GM18861 (cell line): ENCODE measurements at regions not wholly inside any gene's neighbourhood (a gene's known extent, or its start where the extent isn't known, plus 50 kb on each side); places are given as distances from the start of the nearest gene placed in this dataset.

Experiments used
- ATAC-seq: cut with Tn5 transposase; IDR thresholded peaks from one replicate; pipeline ENCODE4 v1.9.1; 2021; ENCODE audit not compliant: unreplicated experiment

DNA sequence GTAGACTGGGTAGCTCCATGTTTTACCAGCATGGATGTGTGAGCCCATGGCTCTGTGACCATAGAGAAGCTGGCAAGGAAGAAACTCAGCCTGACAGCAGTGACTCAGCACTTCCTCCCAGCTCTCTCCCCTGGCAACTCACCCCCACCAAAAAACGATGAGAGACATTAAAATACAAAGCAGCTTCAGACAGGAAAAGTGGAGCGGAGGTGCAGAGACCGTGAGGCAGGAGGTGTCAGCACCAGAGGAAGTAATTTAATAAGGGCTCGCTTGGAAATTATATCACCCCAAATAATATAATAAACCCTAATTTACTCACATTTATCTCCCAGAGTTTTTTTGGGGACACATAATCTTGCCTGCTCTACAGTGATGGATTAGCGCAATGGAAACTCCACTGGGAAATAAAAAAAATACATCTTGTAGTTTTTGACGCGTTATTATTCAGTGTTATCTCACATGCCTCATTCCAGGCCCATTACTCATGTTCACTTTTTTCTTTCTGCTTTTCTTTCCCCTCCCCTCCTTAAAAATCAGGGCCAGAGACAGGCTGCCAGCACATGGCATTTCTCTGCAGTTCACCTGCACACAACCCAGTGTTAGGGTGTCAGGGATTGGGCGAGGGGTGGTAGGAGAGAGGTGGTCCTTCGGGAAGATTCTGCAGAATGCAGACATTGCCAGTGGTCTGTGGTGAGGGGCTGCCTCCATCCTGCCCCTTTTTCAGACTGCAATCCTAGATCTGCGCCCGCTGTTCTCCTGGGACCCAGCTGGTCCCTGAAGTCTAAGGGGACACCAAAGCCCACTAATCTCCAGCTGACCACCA is 170.8 kb downstream of the BUD13 start:
- ATAC-seq, result no peak

DNA sequence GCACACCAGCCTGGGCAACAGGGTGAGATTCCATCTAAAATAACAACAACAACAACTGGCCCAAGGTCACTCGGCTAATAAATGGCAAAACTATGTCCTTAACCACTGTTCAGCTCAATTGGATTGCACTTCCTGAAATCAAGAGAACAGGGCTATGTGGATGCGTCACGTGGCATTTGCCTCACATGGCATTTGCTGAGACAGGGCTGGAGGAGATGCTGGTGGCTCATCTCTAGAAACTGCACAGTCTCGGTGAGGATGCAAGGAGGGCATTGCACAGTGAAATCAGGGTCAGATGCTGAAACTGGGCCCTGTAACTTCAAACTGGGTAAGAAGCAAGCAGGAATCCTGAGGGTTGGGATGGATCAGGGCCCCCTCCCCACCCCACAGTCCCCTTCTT is 171.9 kb downstream of the BUD13 start:
- ATAC-seq, result no peak

DNA sequence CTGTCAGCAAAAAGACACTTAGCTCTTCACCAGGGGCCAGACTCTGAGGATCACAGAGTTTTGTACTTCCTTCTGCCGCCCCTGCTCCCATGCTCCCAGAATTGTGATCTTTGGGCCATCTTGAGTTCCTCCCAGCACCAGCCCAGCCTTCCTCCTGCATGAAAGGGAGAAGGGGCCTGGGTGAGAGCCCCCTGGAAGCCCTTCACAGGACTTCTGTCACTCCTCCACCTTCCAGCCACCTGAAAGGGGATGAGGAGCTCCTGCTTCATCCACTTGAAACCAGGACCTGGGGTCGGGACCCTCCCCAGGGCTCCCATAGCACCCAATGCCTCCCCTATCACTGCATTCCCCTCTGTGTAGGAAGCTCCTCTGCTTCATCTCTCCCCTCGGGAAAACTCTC is 174.2 kb downstream of the BUD13 start:
- ATAC-seq, result no peak

DNA sequence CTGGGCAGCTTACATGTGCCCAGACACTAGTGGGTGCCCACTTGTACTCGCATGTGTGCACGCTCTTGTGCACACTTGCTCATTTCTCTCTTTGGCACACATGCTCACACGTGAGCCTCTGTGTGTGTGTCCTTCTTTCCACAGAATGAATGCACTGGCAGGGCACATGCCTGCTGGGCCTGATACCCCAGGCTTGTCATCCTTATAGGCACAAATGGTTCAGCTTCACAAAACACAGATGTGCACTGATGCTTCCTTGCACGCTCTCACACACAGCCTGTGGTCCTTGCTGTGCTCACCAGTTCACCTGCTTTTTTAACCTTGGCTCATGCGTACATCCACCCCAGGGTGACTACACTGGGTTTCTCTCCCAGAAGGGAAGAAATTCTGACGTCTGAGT is 174.8 kb downstream of the BUD13 start:
- no peak for ATAC-seq

DNA sequence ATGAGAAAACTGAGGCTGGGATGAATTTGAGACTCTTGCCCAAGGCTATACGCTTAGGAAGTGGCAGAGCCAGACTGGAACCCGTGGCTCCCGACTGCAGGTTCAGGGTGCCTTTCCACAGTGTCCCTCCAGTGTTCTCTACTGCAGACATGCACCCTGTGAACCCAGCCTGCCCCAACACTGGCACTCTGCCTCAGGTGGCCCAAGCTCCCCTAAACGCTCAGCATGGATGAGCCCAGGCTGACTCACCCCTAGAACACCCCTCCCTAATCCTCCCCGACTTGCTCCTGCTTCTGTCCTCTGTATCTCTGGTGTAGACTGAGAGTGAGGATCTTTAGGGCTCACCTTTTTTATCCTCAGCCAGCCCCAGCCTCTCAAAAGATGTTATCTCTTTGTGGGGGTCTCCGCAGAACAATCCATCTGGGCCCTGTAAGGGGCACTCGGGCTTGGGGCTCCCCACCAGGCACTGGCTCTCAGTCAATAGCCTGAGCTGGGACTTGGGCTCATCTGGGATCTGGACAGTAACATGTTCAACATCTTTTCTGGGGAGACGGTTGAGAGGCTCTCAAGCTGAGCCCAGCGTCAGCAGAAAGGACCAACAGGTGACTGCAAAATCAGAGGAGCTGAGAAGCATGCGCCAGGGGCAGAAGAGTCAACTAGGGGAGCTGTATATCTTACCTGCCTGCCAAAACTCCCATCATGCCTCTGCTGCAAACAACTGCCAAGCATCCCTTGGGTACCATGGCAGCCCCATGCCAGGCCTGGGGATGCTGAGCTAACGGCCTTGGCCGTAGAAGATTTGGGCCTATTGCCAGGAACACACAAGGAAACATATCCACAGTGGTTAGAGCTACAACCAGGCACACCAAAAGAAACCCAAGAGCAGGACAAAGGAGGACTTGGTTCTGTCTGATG is 176.2 kb downstream of the BUD13 start:
- ATAC-seq, result no peak

DNA sequence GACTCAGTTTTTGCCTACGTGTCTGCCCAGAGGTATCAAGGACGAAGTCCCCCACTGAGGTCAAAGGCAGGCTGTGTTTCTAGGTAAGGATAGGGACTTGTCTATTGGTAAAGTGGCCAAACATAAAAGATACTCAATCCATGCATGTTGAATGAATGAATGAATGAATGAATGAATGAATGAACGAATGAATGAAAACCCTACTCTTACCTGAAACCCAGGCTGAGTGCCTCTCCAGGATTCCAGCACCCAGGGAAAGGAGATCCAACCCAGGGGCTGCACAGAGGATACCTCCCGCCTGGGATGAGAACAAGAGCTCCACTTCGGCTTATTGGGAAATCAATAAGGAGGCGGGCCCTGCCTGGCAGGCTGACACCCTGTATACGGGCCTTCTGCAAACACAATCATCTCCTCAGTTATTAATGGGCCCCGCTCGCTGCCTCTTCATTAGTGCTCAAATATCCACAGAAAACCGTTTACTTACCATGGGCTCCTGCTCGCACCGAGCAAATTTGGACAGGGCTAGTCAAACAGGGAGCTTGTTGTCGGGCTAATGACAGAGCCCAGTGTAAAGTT is 177.4 kb downstream of the BUD13 start:
- ATAC-seq, result no peak

DNA sequence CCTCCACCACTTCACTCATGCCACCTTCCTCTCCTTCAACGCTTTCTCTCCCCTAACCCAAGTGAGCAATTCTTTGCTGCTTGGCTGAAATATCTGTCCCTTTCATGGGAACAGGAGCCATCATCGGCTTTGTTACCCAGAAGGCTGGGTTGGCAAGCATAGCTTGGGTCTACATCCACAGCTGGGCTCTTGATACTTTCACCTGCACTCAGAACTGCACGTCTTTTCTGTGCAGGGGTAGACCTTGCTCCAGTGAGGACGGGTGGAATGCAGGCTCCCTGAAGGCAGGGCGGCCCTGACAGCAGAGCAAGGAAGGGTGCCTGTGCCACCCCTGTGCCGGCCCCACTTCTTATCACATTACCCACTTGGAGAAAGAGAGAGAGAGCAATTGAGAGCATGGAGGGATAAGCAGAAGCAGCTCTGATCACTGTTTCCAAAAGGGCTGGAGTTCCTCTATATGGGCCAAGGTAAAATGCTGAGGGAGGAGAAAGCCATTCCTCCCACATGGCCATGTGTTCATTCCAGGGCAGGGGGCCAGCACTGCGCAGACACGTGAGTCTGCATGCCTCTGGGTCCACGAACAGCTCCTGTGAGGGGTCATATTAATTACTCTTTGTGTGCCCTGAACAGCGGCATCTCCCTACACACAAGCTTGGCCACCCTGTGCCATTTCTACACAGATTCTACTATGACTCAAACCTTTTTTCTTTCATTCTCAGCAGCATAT is 181.8 kb downstream of the BUD13 start:
- ATAC-seq, result no peak

DNA sequence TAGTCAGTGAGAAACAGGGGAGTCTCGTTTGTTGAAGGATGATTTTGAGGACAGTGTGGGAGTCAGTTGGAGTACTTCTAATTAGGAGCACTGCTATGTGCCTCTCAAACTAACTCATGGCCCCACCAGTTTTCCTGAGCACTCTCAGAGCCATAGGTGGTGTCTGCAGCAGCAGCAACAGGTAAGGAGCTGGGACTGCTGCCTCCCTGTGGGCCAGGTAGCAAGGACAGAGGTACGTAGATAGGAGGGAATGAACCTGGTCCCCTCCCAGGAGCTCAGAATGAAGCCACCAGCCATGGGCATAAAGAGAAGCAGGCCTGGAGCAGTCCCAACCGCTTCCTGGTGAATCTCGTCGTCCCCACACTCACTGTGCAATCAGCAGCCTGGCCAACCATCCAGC is 183.4 kb downstream of the BUD13 start:
- no peak for ATAC-seq

DNA sequence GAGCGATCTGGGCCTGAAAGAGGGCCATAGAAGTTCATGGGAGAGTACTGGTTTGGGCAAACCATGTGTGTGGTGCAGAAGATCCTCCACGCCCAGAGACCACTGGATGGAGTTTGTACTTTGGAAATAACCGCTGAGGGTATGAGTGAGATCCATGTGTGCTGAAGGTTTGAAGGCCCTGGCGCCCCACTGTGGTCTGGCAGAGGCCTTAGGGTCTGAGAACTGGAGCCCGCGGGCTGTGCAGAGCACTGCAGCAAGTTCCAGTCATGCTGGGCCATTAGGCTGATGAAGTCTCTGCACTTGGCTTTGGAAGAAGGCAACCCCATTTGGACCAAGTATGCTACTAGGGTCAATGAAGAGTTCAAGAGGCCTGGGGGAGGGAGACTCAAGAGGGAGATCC is 186.4 kb downstream of the BUD13 start:
- no peak for ATAC-seq

DNA sequence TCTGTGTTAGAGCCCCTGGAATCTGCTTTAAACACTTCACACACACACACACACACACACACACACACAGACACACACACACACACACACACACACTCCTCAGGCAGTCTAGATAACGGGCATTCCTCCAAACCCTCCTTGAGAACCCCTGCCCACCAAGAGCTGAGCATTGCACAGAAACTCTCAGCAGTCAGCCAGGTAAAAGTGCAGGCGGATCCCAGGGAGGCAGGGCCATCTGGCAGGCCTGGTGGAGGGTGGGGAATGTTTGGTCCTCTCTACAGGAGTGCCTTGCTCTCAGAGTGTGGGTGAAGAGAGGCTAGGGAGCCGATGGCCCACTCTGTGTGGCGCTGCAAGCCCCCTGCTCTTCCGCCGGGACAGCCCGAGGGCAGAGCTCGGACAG is 190.2 kb downstream of the BUD13 start:
- ATAC-seq, result no peak

DNA sequence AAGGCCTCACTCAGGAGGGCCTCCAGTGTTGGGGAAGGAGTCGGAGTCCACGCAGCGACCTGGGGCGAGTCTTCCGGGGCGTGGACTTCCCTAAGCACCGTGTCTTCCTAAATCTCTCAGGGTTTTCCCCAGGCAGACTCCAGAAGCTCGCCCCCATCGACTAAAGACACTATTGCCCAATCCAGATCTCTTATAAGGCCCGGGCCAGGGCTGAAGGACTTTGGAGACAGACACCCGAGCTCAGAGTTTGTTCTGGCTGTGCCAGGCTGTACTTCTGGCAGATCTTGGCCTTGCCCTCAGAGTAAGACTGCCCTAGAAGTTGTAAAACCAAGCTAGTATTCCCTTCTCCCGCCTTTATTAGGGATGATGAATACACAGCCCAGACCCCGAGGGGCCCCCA is 191.4 kb downstream of the BUD13 start:
- no peak for ATAC-seq

DNA sequence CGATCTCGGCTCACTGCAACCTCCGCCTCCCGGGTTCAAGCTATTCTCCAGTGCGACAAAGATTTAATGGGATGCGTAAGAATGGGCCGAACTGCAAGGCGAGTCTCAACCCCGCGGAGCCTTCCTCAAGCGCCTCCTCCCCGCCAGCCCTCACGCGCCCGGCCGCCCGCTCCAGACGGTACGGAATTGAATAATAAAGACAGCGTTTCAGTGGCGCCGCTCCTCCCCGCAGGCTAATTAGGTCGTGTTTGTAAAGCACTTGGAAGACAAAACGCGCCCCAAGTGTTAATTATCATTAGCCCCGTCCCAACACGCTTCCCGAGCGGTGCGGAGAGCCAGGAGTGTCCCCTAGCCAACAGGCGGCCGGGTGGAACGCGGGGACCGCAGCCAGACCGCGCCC is 192.0 kb downstream of the BUD13 start:
- ATAC-seq, result no peak

DNA sequence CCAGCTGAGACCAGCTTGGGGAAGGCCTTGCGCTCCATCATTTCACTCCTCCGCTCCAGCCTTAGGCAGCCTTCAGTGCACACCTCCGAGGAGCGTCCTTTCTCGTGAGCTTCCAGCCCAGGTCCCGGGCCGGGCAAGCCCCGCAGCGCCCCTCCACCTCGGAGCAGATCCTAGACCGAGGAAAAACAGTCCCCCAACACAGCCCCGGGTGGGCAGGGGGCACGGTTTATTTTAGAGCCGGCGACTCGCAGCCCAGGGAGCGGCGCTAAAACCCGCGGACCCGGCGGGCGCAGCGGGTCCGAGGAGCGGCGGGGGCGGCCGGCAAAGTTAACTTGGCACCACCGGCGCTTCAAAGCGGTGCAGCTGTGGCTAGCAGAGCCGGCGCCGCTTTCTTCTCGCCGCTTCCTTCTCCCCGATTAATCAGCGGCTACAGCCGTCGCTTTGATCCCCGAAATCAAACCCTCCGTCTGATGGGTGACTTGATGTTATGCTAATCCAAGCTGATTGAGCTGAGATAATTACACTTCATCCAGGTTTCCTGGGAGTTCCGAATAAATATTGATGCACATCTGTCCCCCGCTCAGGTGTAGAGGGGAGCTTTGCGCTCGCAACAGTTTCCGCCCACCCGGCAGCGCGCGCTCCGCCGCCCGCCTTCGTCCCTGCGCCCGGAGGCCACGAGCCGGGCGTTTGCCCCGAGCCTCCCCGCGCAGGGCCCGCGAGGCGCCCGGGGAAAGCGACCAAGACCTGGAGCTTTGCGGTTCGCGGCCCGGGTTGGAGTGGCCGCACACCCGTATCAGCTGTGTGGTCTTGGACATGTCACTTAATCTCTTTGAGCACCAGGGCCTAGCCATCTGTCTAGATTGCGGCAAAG is 192.7 kb downstream of the BUD13 start:
- no peak for ATAC-seq

DNA sequence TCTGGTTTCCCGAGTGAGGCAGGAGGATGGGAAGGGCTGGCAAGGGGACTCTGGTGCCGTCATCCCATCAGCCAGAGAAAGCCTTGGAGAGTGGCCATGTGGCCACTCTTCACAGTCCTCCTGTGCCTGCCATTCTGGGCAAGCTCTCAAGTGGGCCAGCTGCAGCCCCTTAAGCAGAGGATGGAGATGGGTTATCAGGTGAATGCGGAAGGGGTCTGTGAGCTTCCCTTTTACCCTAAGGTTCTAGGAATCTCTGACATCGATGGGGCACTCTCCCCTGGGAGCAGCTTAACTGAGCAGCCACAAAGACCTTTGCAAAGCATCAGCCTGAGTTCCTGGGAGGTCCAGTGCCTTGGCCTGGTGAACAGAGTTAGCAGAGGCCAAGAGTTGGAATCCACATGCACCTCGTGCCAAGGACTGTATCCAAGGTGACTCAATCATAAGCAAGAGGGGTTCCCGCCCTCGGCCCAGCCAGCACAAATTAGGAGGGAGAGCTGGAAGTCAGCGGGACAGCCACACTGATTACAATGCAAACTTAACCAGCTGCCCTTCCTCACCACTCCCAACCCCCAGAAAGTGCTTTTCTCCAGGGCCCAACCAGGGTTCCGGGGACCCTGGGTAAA is 193.6 kb downstream of the BUD13 start:
- no peak for ATAC-seq

DNA sequence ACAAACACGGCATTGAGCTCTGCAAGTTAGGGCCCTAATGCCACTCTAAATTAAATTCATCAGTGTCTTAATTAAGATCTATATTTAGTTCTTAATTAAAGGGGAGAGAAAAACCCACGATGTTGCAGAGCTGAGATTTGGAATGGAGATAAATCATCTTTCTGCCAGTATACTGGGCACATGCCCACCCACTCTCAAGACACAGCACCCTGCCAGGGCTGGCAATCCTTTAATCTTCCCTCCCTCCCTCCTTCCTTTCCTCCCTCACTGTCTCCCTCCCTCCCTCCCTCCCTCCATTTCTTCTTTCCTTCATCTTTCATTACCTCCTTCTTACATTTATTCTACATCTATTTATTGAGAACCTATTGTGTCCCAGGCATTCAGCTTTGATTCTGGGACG is 194.8 kb downstream of the BUD13 start:
- ATAC-seq, result no peak

DNA sequence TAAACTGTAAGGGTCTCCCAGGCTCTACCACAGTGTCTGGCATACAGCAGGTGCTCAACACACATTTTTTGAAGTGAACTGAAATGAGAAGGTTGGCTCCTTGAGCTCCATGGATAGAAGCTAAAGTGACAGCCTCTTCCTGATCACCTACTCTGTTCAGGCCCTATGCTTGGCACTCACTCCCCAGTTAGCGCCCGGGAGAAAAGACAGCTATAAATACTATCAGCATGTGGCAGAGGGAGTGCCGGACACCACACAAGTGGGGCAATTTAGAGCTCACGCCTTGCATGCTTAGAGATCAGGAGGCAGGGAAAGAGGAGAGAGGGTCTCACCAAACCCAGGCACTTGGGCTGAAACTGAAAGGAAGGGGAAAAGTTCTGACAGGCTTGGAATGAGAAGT is 195.5 kb downstream of the BUD13 start:
- ATAC-seq, result no peak

DNA sequence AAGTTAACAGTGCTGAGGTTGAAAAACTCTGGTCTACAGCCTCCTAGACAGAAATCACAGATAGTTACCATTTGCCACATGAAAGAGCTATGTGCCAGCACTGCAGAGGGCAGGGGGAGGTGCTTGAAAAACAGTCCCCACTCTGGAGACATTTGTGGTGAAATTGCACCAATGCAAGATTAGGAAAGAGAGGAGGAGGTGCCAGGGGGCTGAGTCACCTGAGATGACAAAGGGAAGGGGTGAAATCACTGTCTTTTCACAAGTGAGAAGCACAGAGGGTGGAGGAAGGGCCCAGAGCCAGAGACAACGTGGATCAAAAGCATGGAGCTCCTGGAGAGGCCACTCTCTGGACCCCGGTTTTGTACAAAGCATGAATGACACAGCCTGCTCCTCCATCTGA is 196.3 kb downstream of the BUD13 start:
- ATAC-seq, result no peak

DNA sequence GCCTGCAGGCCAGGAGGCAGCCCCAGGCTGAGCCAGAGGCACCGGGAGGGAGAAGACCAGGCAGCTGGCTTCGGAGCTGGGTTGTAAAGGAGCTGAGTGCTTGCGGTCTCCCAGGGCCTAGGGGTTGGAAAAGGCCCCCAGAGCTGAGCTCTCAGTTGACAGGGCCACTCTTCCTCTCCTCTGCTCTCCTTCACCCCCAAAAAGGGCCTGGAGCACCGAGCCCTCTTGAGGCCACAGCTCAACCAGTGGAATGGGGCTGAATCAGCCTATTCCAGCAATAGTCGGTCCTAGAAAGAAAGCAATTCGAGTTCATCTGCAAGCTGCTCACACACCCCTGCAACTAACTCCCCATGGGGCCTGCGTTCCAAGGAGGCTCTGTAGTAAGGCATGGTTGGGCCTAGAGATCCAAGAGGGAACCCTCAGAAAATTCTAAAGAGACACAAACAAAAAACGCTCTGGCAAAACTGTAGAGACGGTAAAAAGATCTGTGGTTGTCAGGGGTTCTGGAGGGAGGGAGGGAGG is 205.0 kb downstream of the BUD13 start:
- ATAC-seq, result no peak

DNA sequence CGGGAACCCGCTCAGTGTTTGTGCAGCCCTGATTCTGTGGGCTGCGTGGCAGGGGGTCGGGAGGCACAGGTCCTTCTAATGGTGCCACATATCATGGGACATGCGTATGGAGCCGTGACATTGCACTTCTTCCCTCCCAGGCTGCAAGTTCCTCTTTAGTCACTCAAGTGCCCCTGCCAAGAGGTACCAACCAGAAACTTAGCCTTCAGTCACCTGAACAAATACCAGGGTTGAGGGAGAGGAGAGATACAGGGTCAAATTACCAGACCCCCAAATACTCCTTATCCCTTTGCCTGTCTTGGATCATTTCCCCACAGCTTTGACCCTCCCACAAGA is 209.1 kb downstream of the BUD13 start:
- no peak for ATAC-seq
